ENCODE measurements at regions not wholly inside any gene's neighbourhood (a gene's known extent, or its start where the extent isn't known, plus 50 kb on each side); places are given as distances from the start of the nearest gene placed in this dataset.
"Not testable (repeated sequence)": the region's sequence is repeated elsewhere in the genome, so short reads cannot be mapped to it uniquely, and the experiment has no call there.

DNA sequence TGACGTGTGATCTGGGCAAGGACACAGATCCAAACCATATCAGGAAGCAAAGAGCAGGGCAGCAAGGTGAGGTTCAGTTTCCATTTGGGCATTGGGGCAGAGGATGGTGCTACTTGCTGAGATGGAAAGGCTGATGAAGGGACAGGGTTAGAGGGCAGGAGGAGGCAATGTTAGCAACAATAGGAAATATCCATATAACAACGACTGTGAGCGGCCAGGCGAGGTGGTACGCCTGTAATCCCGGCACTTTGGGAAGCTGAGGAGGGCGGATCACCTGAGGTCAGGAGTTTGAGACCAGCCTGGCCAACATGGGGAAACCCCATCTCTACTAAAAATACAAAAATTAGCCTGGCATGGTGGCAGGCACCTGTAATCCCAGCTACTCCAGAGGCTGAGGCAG is 144.5 kb downstream of the IRX5 start:
- not testable (repeated sequence) for H3K27me3 Mint-ChIP-seq; H3K4me3 Mint-ChIP-seq; H3K4me1 Mint-ChIP-seq; DNase-seq; H3K27ac Mint-ChIP-seq; ATAC-seq (ENCODE audit: low read depth in 2 of 2); H3K36me3 Mint-ChIP-seq; H3K9me3 Mint-ChIP-seq

DNA sequence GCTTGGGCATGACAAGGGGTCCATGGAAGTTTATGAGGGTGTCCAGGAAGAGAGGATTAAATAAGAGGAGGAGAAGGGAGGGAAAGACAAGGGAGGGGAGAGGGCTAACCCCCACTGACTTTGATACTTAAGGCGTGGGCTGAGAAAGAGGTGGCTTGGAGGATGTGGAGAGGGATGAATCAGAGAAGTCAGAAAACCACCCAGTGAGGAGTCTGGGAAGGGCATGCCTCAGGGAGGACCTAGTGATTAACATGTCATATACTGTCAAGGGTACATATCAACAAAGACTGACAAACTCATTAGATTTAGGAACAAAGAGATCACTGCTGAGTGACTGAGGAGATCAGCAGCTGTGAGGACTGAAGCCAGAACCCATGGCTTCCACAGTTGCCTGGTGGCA is 145.4 kb downstream of the IRX5 start:
- Mint-ChIP-seq H3K9me3 (peaks cover 0 to 10% (median 2%) of the 10 kb centered on the region in 7 donors), H3K27ac (no peak overlapping the region), H3K4me1 (no peaks in the 10 kb centered on the region), H3K27me3 (no peaks in the 10 kb centered on the region), H3K36me3 (no peaks in the 10 kb centered on the region), H3K4me3 (peak overlapping the region in 1 of 8 donors; percentile 12)
- ATAC-seq (ENCODE audit: low read depth in 2 of 2) (no peak), DNase-seq (no peak)

DNA sequence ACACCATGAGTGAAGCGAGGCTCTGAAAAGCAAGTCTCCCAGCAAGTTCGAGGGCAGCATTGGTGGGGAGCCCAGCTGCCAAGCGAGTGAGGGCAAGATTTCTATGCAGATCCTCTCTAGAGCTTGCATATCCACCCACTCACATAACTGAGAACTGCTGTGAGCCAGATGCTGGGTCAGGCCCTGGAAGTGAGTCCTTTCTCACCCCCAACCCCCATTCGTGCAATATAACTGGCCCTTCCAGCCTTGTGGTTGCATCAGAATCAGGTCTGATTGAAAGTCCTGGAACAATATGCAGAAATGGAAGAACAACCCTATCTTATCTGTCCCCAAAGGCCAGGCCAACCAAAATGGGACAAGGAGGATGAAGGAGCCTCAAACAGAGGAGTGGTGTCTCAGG is 146.6 kb downstream of the IRX5 start:
- ATAC-seq (ENCODE audit: low read depth in 2 of 2) (no peak), DNase-seq (no peak)
- Mint-ChIP-seq H3K36me3 (no peaks in the 10 kb centered on the region), H3K9me3 (peaks cover 0 to 7% (median 3%) of the 10 kb centered on the region in 7 donors), H3K27me3 (no peaks in the 10 kb centered on the region), H3K4me3 (no peak overlapping the region), H3K4me1 (no peaks in the 10 kb centered on the region), H3K27ac (no peak overlapping the region)

DNA sequence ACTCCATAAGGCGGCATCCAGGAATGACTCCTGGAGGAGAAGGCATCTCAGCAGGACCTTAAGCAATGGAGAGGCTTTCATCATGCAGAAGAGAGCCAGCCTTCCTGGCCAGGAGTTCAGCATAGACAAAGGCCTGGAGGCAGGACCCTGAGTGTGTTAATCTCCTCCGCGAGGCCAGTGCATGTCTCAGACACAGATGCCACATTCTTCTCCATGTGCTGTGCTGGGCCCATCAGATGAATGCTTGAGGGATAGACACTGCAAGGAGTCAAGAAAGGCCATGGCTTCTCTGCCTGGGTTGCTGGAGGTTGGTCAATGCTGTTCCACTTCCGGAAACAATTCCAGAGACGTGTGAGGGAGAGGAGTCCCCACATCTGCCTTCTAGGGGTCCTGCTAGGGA is 147.5 kb downstream of the IRX5 start:
- H3K36me3 Mint-ChIP-seq, result no peaks in the 10 kb centered on the region
- peaks cover 0 to 7% (median 3%) of the 10 kb centered on the region in 7 donors for H3K9me3 Mint-ChIP-seq
- H3K4me3 Mint-ChIP-seq, result no peak overlapping the region
- H3K27ac Mint-ChIP-seq, result no peak overlapping the region
- ATAC-seq (ENCODE audit: low read depth in 2 of 2) (no peak), DNase-seq (no peak)
- H3K4me1 Mint-ChIP-seq, result no peaks in the 10 kb centered on the region
- H3K27me3 Mint-ChIP-seq, result no peaks in the 10 kb centered on the region

DNA sequence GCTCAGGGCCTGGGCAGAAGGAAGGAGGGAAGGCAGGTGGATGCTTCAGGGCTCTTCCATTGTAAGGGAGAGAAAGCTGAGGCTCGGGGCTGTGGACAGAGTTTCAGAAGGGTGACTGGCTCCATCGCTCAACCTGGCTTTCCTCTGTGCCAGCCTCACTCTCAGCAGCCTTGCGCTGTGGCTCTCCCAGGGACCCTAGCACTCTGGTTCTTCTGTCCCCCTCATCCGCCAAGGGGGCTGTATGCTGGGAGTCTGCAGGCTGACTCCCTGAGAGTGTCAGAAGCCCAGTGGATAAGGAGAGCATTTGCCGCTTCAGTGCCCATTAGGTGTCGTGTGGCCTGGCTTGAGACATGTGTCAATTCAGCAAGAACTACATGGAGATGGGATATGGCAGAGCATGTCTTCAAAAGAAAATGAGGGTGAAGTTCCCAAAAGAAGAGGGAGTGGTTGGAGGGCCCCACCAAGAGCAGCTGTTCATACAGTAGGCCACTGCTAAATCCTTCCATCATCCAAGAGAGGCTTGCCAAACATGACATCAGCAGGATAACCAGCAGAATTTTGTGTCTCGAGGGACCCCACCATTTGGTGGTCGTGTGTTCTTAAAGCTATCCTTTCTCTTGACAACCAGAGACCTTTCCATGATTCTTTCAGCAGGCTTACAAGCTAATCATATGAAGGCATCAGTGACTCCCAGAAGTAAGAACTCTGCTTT is 148.2 kb downstream of the IRX5 start:
- H3K9me3 Mint-ChIP-seq, result peaks cover 0 to 10% (median 4%) of the 10 kb centered on the region in 7 donors
- no peak overlapping the region for H3K4me3 Mint-ChIP-seq
- H3K4me1 Mint-ChIP-seq, result no peaks in the 10 kb centered on the region
- no peak overlapping the region for H3K27ac Mint-ChIP-seq
- no peaks in the 10 kb centered on the region for H3K27me3 Mint-ChIP-seq
- ATAC-seq (ENCODE audit: low read depth in 2 of 2) (no peak), DNase-seq (no peak)
- H3K36me3 Mint-ChIP-seq, result no peaks in the 10 kb centered on the region

DNA sequence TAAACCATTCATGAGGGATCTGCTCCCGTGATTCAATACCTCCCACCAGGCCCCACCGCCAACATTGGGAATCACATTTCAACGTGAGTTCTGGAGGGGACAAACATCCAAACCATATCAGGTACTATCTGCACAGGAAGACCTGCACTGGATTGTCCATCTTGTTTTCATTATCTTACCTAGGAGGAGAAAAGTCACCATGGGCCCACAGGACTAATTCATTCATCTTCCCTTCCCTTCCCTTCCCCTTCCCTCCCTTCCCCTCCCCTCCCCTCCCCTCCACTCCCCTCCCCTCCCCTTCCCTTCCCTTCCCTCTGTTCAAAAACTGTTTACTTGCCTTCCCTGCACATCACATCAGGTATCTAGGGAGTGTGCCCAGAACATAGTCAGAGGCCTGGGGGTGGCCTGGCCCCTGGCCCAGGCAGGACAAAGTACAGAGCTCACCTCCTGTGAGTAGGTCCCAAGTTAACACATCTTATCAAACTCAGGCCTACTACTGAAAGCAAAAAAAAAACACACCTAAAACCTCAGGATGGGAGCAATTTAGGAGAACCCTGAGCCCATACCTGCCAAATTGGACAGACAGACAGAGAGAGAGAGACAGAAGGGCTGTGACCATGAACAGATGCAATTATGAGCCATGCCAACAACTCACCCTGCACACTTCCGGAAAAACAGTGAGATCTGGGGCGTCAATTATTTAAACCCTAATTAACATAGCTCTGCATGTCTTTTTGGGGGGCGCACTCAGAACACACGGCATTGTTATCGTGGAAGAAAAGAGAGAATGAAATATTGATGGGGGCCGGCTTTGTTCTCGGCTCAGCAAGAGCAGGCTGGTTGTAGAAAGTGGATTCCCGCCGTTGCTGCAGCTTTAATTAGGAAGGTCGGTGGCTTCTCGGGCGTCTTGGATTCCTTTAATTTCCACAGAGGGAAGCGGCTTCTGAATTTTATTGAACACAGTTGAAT is 151.2 kb downstream of the IRX5 start:
- Mint-ChIP-seq H3K27me3 (no peaks in the 10 kb centered on the region), H3K36me3 (no peaks in the 10 kb centered on the region), H3K4me3 (no peak overlapping the region), H3K27ac (no peak overlapping the region), H3K9me3 (peaks cover 0 to 10% (median 3%) of the 10 kb centered on the region in 7 donors), H3K4me1 (no peaks in the 10 kb centered on the region)
- ATAC-seq (ENCODE audit: low read depth in 2 of 2), result no peak
- DNase-seq, result no peak

DNA sequence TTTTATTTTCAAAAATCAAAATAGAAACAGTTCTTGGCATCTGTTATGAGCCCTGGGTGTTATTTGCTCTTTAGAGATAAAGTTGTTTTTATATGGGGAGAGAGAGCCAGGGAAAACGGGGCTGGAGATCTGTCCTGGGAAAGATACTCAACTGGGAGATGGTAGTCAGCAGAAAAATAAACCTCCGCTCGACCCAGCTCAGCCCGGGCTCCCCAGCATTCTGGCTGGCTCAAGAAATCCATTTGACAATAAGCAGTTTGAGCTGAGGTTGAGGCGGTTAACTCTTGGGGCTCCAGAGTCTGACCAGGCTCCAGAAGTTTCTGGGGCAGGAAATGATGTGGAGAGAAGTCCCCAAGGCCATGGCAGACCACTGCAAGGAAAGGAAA is 151.9 kb downstream of the IRX5 start:
- H3K9me3 Mint-ChIP-seq, result peaks cover 0 to 10% (median 3%) of the 10 kb centered on the region in 7 donors
- H3K4me3 Mint-ChIP-seq, result no peak overlapping the region
- no peaks in the 10 kb centered on the region for H3K27me3 Mint-ChIP-seq
- no peak for ATAC-seq (ENCODE audit: low read depth in 2 of 2)
- no peaks in the 10 kb centered on the region for H3K36me3 Mint-ChIP-seq
- no peak for DNase-seq
- no peak overlapping the region for H3K27ac Mint-ChIP-seq
- no peaks in the 10 kb centered on the region for H3K4me1 Mint-ChIP-seq

DNA sequence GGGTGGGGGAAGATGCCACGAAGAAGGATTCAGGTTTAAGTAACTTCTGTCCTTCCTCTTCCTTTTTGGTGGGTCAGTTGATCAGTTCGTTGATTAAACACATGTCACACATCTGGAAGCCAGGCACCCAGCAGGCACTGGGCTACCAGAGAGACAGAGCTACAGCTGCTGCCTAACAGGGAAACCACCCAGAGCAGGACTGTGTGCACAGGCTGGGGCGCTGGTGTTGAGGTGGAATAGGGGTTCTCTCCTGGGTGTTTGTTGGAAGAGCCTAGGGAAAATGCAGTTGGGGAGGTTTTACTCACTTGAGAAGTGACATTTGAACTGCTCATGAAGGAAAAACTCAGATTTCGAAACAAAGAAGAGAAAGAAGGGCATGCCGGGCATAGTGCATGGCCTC is 152.4 kb downstream of the IRX5 start:
- no peaks in the 10 kb centered on the region for H3K27me3 Mint-ChIP-seq
- H3K4me3 Mint-ChIP-seq, result no peak overlapping the region
- ATAC-seq (ENCODE audit: low read depth in 2 of 2) (no peak), DNase-seq (no peak)
- no peaks in the 10 kb centered on the region for H3K36me3 Mint-ChIP-seq
- H3K4me1 Mint-ChIP-seq, result no peaks in the 10 kb centered on the region
- peaks cover 0 to 10% (median 3%) of the 10 kb centered on the region in 7 donors for H3K9me3 Mint-ChIP-seq
- no peak overlapping the region for H3K27ac Mint-ChIP-seq

DNA sequence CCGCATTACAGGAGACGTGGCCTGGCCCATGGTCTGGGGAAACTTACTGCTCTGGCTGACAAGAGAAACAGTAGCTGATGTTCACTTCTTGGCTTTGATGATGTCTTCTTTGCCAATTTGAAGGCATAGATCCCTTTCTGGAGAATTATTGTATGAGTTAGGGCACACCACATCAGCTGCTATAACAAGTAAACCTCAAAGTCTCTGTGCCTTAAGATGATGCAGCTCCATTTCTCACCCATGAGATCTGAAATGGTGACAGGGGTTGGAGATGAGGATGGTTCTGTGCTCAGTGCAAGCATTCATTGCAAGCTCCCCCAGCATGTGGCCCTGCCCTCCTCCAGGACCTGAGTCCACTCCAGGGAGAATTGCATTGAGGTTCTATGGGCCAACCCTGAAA is 157.4 kb downstream of the IRX5 start:
- Mint-ChIP-seq H3K27ac (no peak overlapping the region), H3K4me1 (no peaks in the 10 kb centered on the region), H3K4me3 (no peak overlapping the region), H3K9me3 (peaks cover 0 to 3% (median 1%) of the 10 kb centered on the region in 7 donors), H3K27me3 (no peaks in the 10 kb centered on the region), H3K36me3 (no peaks in the 10 kb centered on the region)
- no peak for ATAC-seq (ENCODE audit: low read depth in 2 of 2)
- DNase-seq, result no peak

DNA sequence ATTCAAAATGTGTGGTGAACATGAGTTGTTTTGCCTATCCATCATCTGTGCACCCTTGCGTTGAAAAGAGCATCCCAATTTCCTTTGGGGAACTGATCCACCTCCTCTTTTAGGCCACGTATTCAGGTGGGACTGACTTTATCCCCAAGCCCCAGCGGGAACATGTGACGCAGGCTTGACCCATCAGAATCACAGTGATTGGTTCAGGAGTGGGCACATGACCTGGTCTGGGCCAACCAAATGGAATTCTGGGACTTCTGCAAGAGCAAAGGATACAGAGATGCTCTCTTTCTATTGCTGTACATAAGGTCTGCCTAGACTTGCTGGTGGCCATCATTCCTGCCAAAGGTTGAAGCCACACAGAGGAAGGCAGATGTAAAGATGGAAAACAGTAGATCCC is 158.9 kb downstream of the IRX5 start:
- Mint-ChIP-seq H3K4me1 (no peaks in the 10 kb centered on the region), H3K9me3 (peaks cover 0 to 6% (median 2%) of the 10 kb centered on the region in 7 donors), H3K27me3 (no peaks in the 10 kb centered on the region), H3K36me3 (no peaks in the 10 kb centered on the region), H3K27ac (no peak overlapping the region), H3K4me3 (no peak overlapping the region)
- ATAC-seq (ENCODE audit: low read depth in 2 of 2) (no peak), DNase-seq (no peak)

DNA sequence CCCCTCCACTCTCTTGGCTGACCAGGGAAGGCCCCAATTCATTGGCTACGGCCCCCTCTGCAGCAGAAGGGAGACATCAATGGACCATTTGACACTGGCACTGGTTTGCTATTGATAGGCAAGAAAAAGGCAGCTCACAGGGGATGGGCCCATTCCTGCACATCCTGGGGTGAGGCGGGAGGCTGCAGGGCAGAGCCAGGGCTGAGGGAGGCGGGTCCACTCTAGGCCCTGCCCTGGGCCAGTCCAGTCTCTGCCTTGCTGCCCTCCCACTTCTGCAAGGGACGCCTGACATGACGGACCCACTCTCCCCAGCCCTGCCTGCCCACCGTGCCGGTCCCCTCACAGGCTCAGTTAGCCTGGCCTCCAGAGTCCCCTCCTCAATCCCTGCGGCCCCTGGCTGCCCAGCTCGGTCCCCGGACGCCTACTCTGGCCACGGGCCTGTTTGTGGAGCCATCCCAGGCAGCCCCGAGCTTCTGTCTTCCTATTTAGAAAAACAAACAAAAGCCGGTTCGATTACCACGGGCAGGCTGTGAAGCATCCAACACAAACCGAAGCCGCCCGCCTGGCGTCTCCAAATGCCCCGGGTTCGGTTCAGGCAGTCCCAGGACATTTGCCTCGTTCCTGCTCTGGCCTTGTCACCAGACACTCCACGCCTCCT is 160.7 kb downstream of the IRX5 start:
- H3K27ac Mint-ChIP-seq, result no peak overlapping the region
- DNase-seq (no peak), ATAC-seq (ENCODE audit: low read depth in 2 of 2) (no peak)
- no peaks in the 10 kb centered on the region for H3K27me3 Mint-ChIP-seq
- H3K9me3 Mint-ChIP-seq, result peaks cover 0 to 8% (median 2%) of the 10 kb centered on the region in 7 donors
- no peaks in the 10 kb centered on the region for H3K36me3 Mint-ChIP-seq
- H3K4me3 Mint-ChIP-seq, result no peak overlapping the region
- H3K4me1 Mint-ChIP-seq, result no peaks in the 10 kb centered on the region

DNA sequence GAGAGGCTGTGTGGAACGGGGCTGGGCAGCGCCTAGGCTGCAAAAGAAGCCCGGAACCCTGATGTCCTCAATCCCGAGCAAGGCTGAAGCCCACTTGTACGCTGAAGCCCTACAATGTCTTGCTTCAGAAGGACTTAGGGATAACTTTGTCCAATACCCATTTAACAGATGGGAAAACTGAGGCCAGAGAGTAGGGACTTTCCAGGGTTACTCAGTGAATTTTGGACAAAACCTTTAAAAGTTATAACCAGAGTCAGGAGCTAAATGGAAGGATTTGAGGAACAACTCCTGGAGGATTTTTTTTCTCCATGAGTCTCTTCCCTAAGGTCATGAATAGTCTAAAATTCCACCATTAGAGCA is 161.2 kb downstream of the IRX5 start:
- no peaks in the 10 kb centered on the region for H3K27me3 Mint-ChIP-seq
- H3K9me3 Mint-ChIP-seq, result peaks cover 0 to 8% (median 2%) of the 10 kb centered on the region in 7 donors
- H3K4me3 Mint-ChIP-seq, result no peak overlapping the region
- H3K4me1 Mint-ChIP-seq, result no peaks in the 10 kb centered on the region
- no peak overlapping the region for H3K27ac Mint-ChIP-seq
- H3K36me3 Mint-ChIP-seq, result no peaks in the 10 kb centered on the region
- ATAC-seq (ENCODE audit: low read depth in 2 of 2), result no peak
- DNase-seq, result no peak

DNA sequence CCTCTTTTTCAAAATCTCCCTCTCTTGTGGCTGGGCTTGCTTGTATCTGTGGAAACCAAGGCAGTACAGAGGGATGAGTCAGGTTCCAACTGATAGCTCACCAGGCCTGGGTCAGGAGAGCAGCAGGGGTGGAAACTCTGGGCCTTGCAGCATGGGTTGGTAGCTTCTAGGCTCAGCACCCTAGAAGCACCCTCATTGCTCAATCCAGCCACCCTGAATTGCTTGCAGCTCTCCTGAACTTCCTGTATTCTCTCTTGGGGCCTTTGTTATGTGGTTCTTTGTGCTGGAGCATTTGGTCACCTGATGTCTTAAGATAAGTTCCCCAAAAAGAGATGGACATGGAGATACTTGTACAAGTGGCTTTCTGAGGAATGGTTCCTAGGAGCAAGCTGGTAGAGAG is 169.4 kb downstream of the IRX5 start:
- no peak overlapping the region for H3K4me3 Mint-ChIP-seq
- H3K27me3 Mint-ChIP-seq, result peaks cover 0 to 9% (median 5%) of the 10 kb centered on the region in 3 donors
- DNase-seq (no peak), ATAC-seq (ENCODE audit: low read depth in 2 of 2) (no peak)
- H3K36me3 Mint-ChIP-seq, result no peaks in the 10 kb centered on the region
- peaks cover 0 to 32% (median 10%) of the 10 kb centered on the region in 7 donors for H3K9me3 Mint-ChIP-seq
- H3K27ac Mint-ChIP-seq, result no peak overlapping the region
- no peaks in the 10 kb centered on the region for H3K4me1 Mint-ChIP-seq

DNA sequence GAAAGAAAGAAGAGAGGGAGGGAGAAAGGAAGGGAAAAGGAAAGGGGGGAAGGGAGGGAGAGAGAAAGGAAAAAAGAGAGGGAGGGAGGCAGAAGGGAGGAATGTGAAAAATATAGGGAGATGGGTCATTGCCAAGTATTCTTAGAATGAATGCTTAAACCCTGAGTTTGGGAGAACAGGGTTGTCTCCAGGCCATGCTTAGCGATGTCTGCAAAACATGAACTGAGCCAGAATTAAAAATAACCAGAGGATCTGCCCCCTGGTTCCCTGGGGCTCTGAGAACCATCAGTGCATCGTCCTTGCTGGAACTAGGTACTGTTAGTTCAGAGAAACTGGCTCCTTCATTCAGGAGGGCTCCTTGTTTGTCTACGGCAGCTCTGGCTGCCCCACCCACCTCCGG is 170.4 kb downstream of the IRX5 start:
- DNase-seq, result no peak
- H3K36me3 Mint-ChIP-seq, result no peaks in the 10 kb centered on the region
- H3K4me1 Mint-ChIP-seq, result no peaks in the 10 kb centered on the region
- H3K27ac Mint-ChIP-seq, result no peak overlapping the region
- peaks cover 0 to 30% (median 10%) of the 10 kb centered on the region in 7 donors for H3K9me3 Mint-ChIP-seq
- ATAC-seq (ENCODE audit: low read depth in 2 of 2), result no peak
- H3K27me3 Mint-ChIP-seq, result peaks cover 0 to 11% (median 5%) of the 10 kb centered on the region in 3 donors
- no peak overlapping the region for H3K4me3 Mint-ChIP-seq

All from naive B cell (primary cell).